Coronary artery (tissue), 2 donors: ENCODE measurements at regions not wholly inside any gene's neighbourhood (a gene's known extent, or its start where the extent isn't known, plus 50 kb on each side); places are given as distances from the start of the nearest gene placed in this dataset.
"Not testable (repeated sequence)": the region's sequence is repeated elsewhere in the genome, so short reads cannot be mapped to it uniquely, and the experiment has no call there.

Experiments used
- DNase-seq: peaks from one replicate; pipeline ENCODE4 v3.0.0-alpha.2; 2017; ENCODE audit warnings: low spot score
- H3K27ac ChIP-seq, 2 donors: fragments of 200-600 bp; sonication (generic); one replicate each; pipeline ENCODE4 v1.5.1; 2016 to 2019
- H3K4me3 ChIP-seq: fragments of 200-600 bp; sonication (generic); 2 replicates; pipeline ENCODE4 v1.5.1; 2016; ENCODE audit warnings: mild to moderate bottlenecking, moderate library complexity
- TF ChIP-seq, protein P1 (sequence below): fragments of 200-600 bp; sonication (generic); IDR thresholded peaks from one replicate; pipeline ENCODE4 v1.5.1; 2019; ENCODE audit warnings: antibody characterized with exemption

DNA sequence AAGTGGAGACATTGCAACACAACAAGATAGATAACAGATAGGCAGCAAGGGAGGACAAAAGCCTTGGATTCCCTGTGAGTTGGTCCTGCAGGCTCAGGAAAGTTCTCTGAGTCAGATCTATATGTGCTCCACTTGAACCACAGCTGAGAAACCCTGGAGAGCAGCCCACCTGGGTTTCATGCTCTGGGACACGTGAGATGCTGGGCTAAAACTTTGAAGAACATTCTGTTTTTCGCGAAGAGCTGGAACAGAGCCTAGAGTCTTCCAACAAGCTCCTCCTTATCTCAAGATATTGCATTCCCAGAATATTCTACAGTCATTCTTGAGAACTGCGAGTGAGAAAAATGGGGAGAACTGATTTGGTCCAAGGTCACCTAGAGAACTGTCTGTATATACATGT lies 583.0 kb upstream of the ROBO1 start:
- no peak overlapping the region for H3K4me3 ChIP-seq
- no peak overlapping the region for H3K27ac ChIP-seq
- TF ChIP-seq, protein P1, sequence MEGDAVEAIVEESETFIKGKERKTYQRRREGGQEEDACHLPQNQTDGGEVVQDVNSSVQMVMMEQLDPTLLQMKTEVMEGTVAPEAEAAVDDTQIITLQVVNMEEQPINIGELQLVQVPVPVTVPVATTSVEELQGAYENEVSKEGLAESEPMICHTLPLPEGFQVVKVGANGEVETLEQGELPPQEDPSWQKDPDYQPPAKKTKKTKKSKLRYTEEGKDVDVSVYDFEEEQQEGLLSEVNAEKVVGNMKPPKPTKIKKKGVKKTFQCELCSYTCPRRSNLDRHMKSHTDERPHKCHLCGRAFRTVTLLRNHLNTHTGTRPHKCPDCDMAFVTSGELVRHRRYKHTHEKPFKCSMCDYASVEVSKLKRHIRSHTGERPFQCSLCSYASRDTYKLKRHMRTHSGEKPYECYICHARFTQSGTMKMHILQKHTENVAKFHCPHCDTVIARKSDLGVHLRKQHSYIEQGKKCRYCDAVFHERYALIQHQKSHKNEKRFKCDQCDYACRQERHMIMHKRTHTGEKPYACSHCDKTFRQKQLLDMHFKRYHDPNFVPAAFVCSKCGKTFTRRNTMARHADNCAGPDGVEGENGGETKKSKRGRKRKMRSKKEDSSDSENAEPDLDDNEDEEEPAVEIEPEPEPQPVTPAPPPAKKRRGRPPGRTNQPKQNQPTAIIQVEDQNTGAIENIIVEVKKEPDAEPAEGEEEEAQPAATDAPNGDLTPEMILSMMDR, result no peak
- DNase-seq, result no peak

- no peak for DNase-seq
- Histone ChIP-seq H3K27ac (no peak overlapping the region), H3K4me3 (no peak overlapping the region)
- TF ChIP-seq, protein P1, result no peak
These were observed 570.6 kb upstream of the ROBO1 start for GRCh38 chr3:80338366-80338765.

GRCh38 chr3:80334534-80334933 lies 566.7 kb upstream of the ROBO1 start:
- TF ChIP-seq, protein P1, result no peak

GRCh38 chr3:80331494-80332170 lies 563.8 kb upstream of the ROBO1 start:
- Histone ChIP-seq H3K4me3 (no peak overlapping the region), H3K27ac (no peak overlapping the region)
- TF ChIP-seq, protein P1, result no peak
- DNase-seq, result no peak

More at GRCh38 chr3:80334534-80334933, 566.7 kb upstream of the ROBO1 start:
- Histone ChIP-seq H3K4me3 (no peak overlapping the region), H3K27ac (no peak overlapping the region)
- no peak for DNase-seq

- not testable (repeated sequence) for DNase-seq, H3K4me3 ChIP-seq, H3K27ac ChIP-seq
These were observed 546.7 kb upstream of the ROBO1 start for GRCh38 chr3:80314541-80314940.

DNA sequence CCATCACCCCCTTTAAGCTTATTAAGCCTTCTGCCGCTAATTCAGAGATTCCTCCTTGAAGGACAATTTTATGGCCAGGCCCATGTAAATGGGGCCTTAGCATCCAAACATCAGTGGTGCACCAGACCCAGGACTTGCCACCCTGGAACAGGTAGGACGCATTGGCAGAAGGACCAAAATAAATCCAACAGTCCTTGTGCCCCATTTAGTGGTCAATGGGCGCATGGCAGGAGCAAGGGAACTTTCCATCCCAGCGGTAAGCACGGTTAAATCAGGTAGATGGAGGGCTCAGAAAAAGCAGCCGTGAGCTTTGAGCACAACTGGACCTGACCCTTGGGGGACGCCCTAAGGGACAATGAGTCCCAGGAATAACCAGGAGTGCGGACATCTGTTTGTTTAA lies 540.8 kb upstream of the ROBO1 start:
- TF ChIP-seq, protein P1, result no peak
- no peak for DNase-seq
- Histone ChIP-seq H3K27ac (no peak overlapping the region), H3K4me3 (no peak overlapping the region)

DNA sequence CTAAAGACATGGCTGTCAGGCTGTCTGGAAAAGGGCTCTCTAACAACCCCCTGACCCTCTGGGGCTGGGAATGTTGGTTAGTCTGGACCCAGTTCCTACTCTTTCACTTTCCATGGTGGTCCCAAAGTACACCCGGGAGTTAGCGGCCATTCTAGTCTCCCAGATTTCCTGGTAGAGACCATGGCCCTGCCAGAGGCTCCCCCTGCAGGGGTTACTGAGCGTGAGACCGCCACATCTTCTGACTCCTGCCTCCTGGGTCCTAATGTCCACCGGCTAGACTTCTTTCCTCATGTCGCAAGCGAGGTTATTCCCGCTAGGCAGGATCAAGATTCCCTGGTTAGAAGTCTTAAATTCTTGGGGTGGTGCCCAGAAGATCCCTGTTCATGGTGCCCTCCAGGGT lies 540.0 kb upstream of the ROBO1 start:
- TF ChIP-seq, protein P1, result no peak
- no peak for DNase-seq
- no peak overlapping the region for H3K4me3 ChIP-seq
- no peak overlapping the region for H3K27ac ChIP-seq
